Upper lobe of left lung (tissue), 6 donors: ENCODE measurements at regions not wholly inside any gene's neighbourhood (a gene's known extent, or its start where the extent isn't known, plus 50 kb on each side); places are given as distances from the start of the nearest gene placed in this dataset.

Experiments used
- ATAC-seq, 2 donors: fragments of 200-7000 bp; cut with Tn5 transposase; one replicate each; pipeline ENCODE4 v1.9.1; 2022; ENCODE audit warnings: mild to moderate bottlenecking in 2 of 2, moderate library complexity in 2 of 2; ENCODE audit not compliant: low FRiP score in 2 of 2
- DNase-seq, 2 donors: peaks; one replicate each; pipeline ENCODE4 v3.0.0-alpha.2; 2019 to 2020
- H3K27ac ChIP-seq, 4 donors: fragments of 200-600 bp; sonication (generic); one replicate each; pipeline ENCODE4 v1.5.1; 2016 to 2019
- H3K27me3 ChIP-seq, 4 donors: fragments of 200-600 bp; sonication (generic); one replicate each; pipeline ENCODE4 v1.5.1; 2017 to 2019
- H3K36me3 ChIP-seq, 4 donors: fragments of 200-600 bp; sonication (generic); one replicate each; pipeline ENCODE4 v1.5.1; 2016 to 2019
- H3K4me1 ChIP-seq, 4 donors: fragments of 200-600 bp; sonication (generic); one replicate each; pipeline ENCODE4 v1.5.1; 2018 to 2019
- H3K4me3 ChIP-seq, 4 donors: fragments of 200-600 bp; sonication (generic); one replicate each; pipeline ENCODE4 v1.5.1; 2017 to 2019; ENCODE audit warnings: mild to moderate bottlenecking in 2 of 4, moderate library complexity in 1 of 4
- H3K9me3 ChIP-seq, 4 donors: fragments of 200-600 bp; sonication (generic); one replicate each; pipeline ENCODE4 v1.5.1; 2018 to 2019
- CTCF ChIP-seq, 6 experiments: fragments of 450-650 bp in 4 of 6; fragments of 200-600 bp in 2 of 6; sonication (generic) in 2 of 6; IDR thresholded peaks; one replicate each; pipeline ENCODE4 v1.5.1; 2016 to 2019; ENCODE audit warnings: antibody characterized with exemption in 6 of 6
- EP300 ChIP-seq, 4 donors: sonication (generic); formaldehyde crosslinking; IDR thresholded peaks; one replicate each; pipeline ENCODE4 v1.5.1; 2017; ENCODE audit warnings: antibody characterized with exemption in 4 of 4, control low read depth in 2 of 4
- POLR2A ChIP-seq, 4 donors: fragments of 450-650 bp; IDR thresholded peaks; one replicate each; pipeline ENCODE4 v1.5.1; 2016 to 2017; ENCODE audit warnings: antibody characterized with exemption in 4 of 4, mild to moderate bottlenecking in 2 of 4
- POLR2AphosphoS5 ChIP-seq, 2 donors: sonication (generic); formaldehyde crosslinking; IDR thresholded peaks; one replicate each; pipeline ENCODE4 v1.5.1; 2017; ENCODE audit warnings: antibody characterized with exemption in 2 of 2
- WGBS, 2 donors: methylation state at CpG; one replicate each; pipeline ENCODE4 v1.1.5; 2017 to 2018; 5-methylcytosine and 5-hydroxymethylcytosine counted together
- donor health status: DM: no; HTN: no; CAD: no; lungs with moderate emphysema.
- donor health status: DM: no; HTN: yes; CAD: no; lungs with severe emphysema.

- ATAC-seq (no peak), DNase-seq (no peak)
- no peak for TF ChIP-seq CTCF (IDR thresholded peaks at IDR 0.05)
- TF ChIP-seq EP300 (IDR thresholded peaks at IDR 0.05) = no peak
- no peak for TF ChIP-seq POLR2A (IDR thresholded peaks at IDR 0.05)
- no peak for TF ChIP-seq POLR2AphosphoS5 (IDR thresholded peaks at IDR 0.05)
- 70 to 71% methylated on average over 3 of the region's 3 CpGs for WGBS, 2 donors
- H3K36me3 ChIP-seq = no peaks in the 10 kb centered on the region
- H3K9me3 ChIP-seq = no peaks in the 10 kb centered on the region
- no peaks in the 10 kb centered on the region for H3K27me3 ChIP-seq
- H3K4me1 ChIP-seq = no peaks in the 10 kb centered on the region
- H3K27ac ChIP-seq = no peak overlapping the region
- no peak overlapping the region for H3K4me3 ChIP-seq
Observed at GRCh38 chrX:141975839-141976238, 72.1 kb downstream of the MAGEC1 start.

- Histone ChIP-seq H3K4me3 (no peak overlapping the region), H3K9me3 (no peaks in the 10 kb centered on the region)
- DNase-seq = no peak
Observed at GRCh38 chrX:141969706-141970105, 66.0 kb downstream of the MAGEC1 start.

GRCh38 chrX:141960578-141960977 is 56.9 kb downstream of the MAGEC1 start:
- H3K27me3 ChIP-seq = no peaks in the 10 kb centered on the region
- 81 to 86% methylated on average over 4 of the region's 4 CpGs for WGBS, 2 donors
- no peak for ATAC-seq
- DNase-seq = no peak
- no peak for TF ChIP-seq CTCF (IDR thresholded peaks at IDR 0.05)
- no peak for TF ChIP-seq EP300 (IDR thresholded peaks at IDR 0.05)
- no peak for TF ChIP-seq POLR2A (IDR thresholded peaks at IDR 0.05)
- no peak for TF ChIP-seq POLR2AphosphoS5 (IDR thresholded peaks at IDR 0.05)
- H3K4me1 ChIP-seq = no peaks in the 10 kb centered on the region
- H3K27ac ChIP-seq = no peak overlapping the region
- no peak overlapping the region for H3K4me3 ChIP-seq
- H3K36me3 ChIP-seq = no peaks in the 10 kb centered on the region
- H3K9me3 ChIP-seq = no peaks in the 10 kb centered on the region

More at GRCh38 chrX:141969706-141970105, 66.0 kb downstream of the MAGEC1 start:
- no peaks in the 10 kb centered on the region for H3K4me1 ChIP-seq
- H3K27me3 ChIP-seq = no peaks in the 10 kb centered on the region
- H3K27ac ChIP-seq = no peak overlapping the region
- ATAC-seq = no peak
- TF ChIP-seq POLR2AphosphoS5 (IDR thresholded peaks at IDR 0.05) (no peak), CTCF (IDR thresholded peaks at IDR 0.05) (no peak), EP300 (IDR thresholded peaks at IDR 0.05) (no peak), POLR2A (IDR thresholded peaks at IDR 0.05) (no peak)
- no peaks in the 10 kb centered on the region for H3K36me3 ChIP-seq
